ENCODE measurements at regions not wholly inside any gene's neighbourhood (a gene's known extent, or its start where the extent isn't known, plus 50 kb on each side); places are given as distances from the start of the nearest gene placed in this dataset.
"Not testable (repeated sequence)": the region's sequence is repeated elsewhere in the genome, so short reads cannot be mapped to it uniquely, and the experiment has no call there.

GRCh38 chr20:7798176-7798575, 142.1 kb downstream of the HAO1 start:
- no peak for ATAC-seq
- Histone ChIP-seq H3K4me3 (no peak overlapping the region), H3K27me3 (no peaks in the 10 kb centered on the region), H3K36me3 (no peaks in the 10 kb centered on the region), H3K4me1 (no peaks in the 10 kb centered on the region), H3K27ac (no peak overlapping the region), H3K9me3 (no peaks in the 10 kb centered on the region)
- TF ChIP-seq POLR2A (IDR thresholded peaks at IDR 0.05) (no peak), CTCF (IDR thresholded peaks at IDR 0.05 in 4 of 5, conservative IDR thresholded peaks at IDR 0.05 in 1 of 5) (no peak)
- DNase-seq, result no peak
- intact Hi-C loops (cut with DNase I; ENCODE audit: low total_unique reads) (no loop called here), in situ Hi-C loops (cut with MboI; ENCODE audit: low sequenced_read_pairs in 4 of 4) (no loop called here)

- no peak for DNase-seq
- in situ Hi-C loops (cut with MboI; ENCODE audit: low sequenced_read_pairs in 4 of 4), result no loop called here
- H3K4me3 ChIP-seq, result no peak overlapping the region
- no peak for ATAC-seq
- TF ChIP-seq CTCF (IDR thresholded peaks at IDR 0.05 in 4 of 5, conservative IDR thresholded peaks at IDR 0.05 in 1 of 5), result no peak
- no peak for TF ChIP-seq POLR2A (IDR thresholded peaks at IDR 0.05)
- no peaks in the 10 kb centered on the region for H3K36me3 ChIP-seq
- no peaks in the 10 kb centered on the region for H3K27me3 ChIP-seq
- no peaks in the 10 kb centered on the region for H3K9me3 ChIP-seq
- no peak overlapping the region for H3K27ac ChIP-seq
- intact Hi-C loops (cut with DNase I; ENCODE audit: low total_unique reads), result no loop called here
- H3K4me1 ChIP-seq, result no peaks in the 10 kb centered on the region
Observed at GRCh38 chr20:7799862-7800261, 140.4 kb downstream of the HAO1 start.

- in situ Hi-C loops (cut with MboI; ENCODE audit: low sequenced_read_pairs in 4 of 4); H3K36me3 ChIP-seq; H3K27ac ChIP-seq; H3K4me3 ChIP-seq; ATAC-seq; H3K9me3 ChIP-seq; H3K27me3 ChIP-seq; DNase-seq; H3K4me1 ChIP-seq; intact Hi-C loops (cut with DNase I; ENCODE audit: low total_unique reads): not testable (repeated sequence)
Observed at GRCh38 chr20:7803411-7804151, 136.7 kb downstream of the HAO1 start.

DNA sequence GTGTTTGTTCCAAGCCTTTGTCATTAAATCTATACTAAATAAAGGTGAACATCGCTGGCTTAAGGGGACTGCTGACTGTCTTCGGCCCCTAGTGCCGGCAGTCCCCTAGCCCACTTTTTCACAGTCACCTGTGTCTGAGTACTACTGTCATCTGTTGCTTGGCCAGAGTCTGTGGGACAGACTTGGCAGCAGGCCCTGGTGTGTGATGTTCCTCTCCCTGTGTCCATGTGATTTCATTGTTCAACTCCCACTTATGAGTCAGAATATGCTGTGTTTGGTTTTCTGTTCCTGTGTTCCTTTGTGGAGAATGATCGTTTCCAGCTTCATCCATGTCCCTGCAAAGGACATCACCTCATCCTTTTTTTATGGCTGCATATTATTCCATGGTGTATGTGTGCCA, 133.4 kb downstream of the HAO1 start:
- intact Hi-C loops (cut with DNase I; ENCODE audit: low total_unique reads) (no loop called here), in situ Hi-C loops (cut with MboI; ENCODE audit: low sequenced_read_pairs in 4 of 4) (no loop called here)
- ATAC-seq (no peak), DNase-seq (no peak)
- H3K36me3 ChIP-seq, result no peaks in the 10 kb centered on the region
- no peak overlapping the region for H3K4me3 ChIP-seq
- H3K27me3 ChIP-seq, result no peaks in the 10 kb centered on the region
- no peak for TF ChIP-seq POLR2A (IDR thresholded peaks at IDR 0.05)
- TF ChIP-seq CTCF (IDR thresholded peaks at IDR 0.05 in 4 of 5, conservative IDR thresholded peaks at IDR 0.05 in 1 of 5), result no peak
- no peaks in the 10 kb centered on the region for H3K4me1 ChIP-seq
- no peak overlapping the region for H3K27ac ChIP-seq
- no peaks in the 10 kb centered on the region for H3K9me3 ChIP-seq

- Histone ChIP-seq H3K9me3 (no peaks in the 10 kb centered on the region), H3K36me3 (no peaks in the 10 kb centered on the region), H3K27ac (no peak overlapping the region), H3K27me3 (no peaks in the 10 kb centered on the region), H3K4me3 (no peak overlapping the region), H3K4me1 (no peaks in the 10 kb centered on the region)
- intact Hi-C loops (cut with DNase I; ENCODE audit: low total_unique reads) (no loop called here), in situ Hi-C loops (cut with MboI; ENCODE audit: low sequenced_read_pairs in 4 of 4) (no loop called here)
- ATAC-seq (no peak), DNase-seq (no peak)
- TF ChIP-seq CTCF (IDR thresholded peaks at IDR 0.05 in 4 of 5, conservative IDR thresholded peaks at IDR 0.05 in 1 of 5) (no peak), POLR2A (IDR thresholded peaks at IDR 0.05) (no peak)
Observed at GRCh38 chr20:7817286-7817685, 123.0 kb downstream of the HAO1 start.
